ENCODE measurements at regions not wholly inside any gene's neighbourhood (a gene's known extent, or its start where the extent isn't known, plus 50 kb on each side); places are given as distances from the start of the nearest gene placed in this dataset.

DNA sequence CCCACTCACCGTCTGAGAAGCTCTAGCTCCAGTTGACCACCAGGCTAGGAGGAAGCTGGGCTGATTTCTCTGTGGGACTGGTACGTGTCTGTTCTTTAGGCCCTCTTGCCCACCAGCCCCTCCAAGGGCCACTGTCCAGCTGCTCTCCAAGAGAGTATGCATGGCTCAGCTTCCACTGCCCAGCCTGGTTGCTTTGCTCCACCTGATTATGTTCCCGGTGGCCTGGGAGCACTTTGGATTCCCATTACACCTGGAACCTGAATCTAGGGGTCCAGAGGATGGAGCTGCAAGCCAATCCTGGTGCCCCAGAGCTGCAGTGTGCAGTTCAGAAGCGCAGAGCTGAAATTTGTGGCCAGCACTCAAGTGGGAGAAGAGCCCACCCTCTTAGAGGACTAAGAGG is 402.1 kb upstream of the CNTN6 start:
- H3F3A ChIP-seq (ENCODE audit: low read length, unreplicated experiment): no peaks in the 10 kb centered on the region
- no peak overlapping the region for H3K27ac ChIP-seq (ENCODE audit: low read length)
- no peak overlapping the region for H2AFZ ChIP-seq (ENCODE audit: low read length)
- ChIA-PET CTCF (no interaction called here), POLR2A (ENCODE audit: unreplicated experiment) (no interaction called here)
- no peak overlapping the region for H3K4me3 ChIP-seq (ENCODE audit: low read length)
- peaks cover 21% of the 10 kb centered on the region; the same call in 1 of the 2 replicates for H3K9me3 ChIP-seq (ENCODE audit: low read length)
- no peak overlapping the region for H3K4me2 ChIP-seq (ENCODE audit: low read length)
- no peak overlapping the region for H3K9ac ChIP-seq (ENCODE audit: low read length)
- BruUV-seq (replicated peaks): no TSS peak
- DNase-seq: no peak
- TF ChIP-seq, protein P1, sequence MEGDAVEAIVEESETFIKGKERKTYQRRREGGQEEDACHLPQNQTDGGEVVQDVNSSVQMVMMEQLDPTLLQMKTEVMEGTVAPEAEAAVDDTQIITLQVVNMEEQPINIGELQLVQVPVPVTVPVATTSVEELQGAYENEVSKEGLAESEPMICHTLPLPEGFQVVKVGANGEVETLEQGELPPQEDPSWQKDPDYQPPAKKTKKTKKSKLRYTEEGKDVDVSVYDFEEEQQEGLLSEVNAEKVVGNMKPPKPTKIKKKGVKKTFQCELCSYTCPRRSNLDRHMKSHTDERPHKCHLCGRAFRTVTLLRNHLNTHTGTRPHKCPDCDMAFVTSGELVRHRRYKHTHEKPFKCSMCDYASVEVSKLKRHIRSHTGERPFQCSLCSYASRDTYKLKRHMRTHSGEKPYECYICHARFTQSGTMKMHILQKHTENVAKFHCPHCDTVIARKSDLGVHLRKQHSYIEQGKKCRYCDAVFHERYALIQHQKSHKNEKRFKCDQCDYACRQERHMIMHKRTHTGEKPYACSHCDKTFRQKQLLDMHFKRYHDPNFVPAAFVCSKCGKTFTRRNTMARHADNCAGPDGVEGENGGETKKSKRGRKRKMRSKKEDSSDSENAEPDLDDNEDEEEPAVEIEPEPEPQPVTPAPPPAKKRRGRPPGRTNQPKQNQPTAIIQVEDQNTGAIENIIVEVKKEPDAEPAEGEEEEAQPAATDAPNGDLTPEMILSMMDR (conservative IDR thresholded peaks at IDR 0.05; ENCODE audit: low read depth, low read length): no peak
- TF ChIP-seq EZH2phosphoT487 (IDR thresholded peaks at IDR 0.05; ENCODE audit: borderline replicate concordance, low read length) (no peak), EZH2 (IDR thresholded peaks at IDR 0.05; ENCODE audit: low read length, unreplicated experiment) (no peak)
- H3K4me1 ChIP-seq (ENCODE audit: insufficient read depth, low read length): no peaks in the 10 kb centered on the region
- ATAC-seq: no peak
- H4K20me1 ChIP-seq (ENCODE audit: low read length): no peaks in the 10 kb centered on the region
- H3K79me2 ChIP-seq (ENCODE audit: low read length): no peaks in the 10 kb centered on the region
- H3K9me2 ChIP-seq (replicated peaks; ENCODE audit: low read length): no peaks in the 10 kb centered on the region
- intact Hi-C loops (cut with micrococcal nuclease): no loop called here
- no peaks in the 10 kb centered on the region for H3K27me3 ChIP-seq (ENCODE audit: low read length)
- H3K36me3 ChIP-seq (ENCODE audit: low read depth, low read length): no peaks in the 10 kb centered on the region

GRCh38 chr3:700514-700913 is 392.3 kb upstream of the CNTN6 start:
- BruUV-seq (replicated peaks): no TSS peak
- H3K4me3 ChIP-seq (ENCODE audit: low read length): no peak overlapping the region

GRCh38 chr3:707041-707440 is 385.8 kb upstream of the CNTN6 start:
- no peak for DNase-seq
- Histone ChIP-seq H3K9me2 (replicated peaks; ENCODE audit: low read length) (no peaks in the 10 kb centered on the region), H3K4me2 (ENCODE audit: low read length) (no peak overlapping the region), H4K20me1 (ENCODE audit: low read length) (no peaks in the 10 kb centered on the region), H3K4me3 (ENCODE audit: low read length) (no peak overlapping the region), H3K79me2 (ENCODE audit: low read length) (no peaks in the 10 kb centered on the region), H3K4me1 (ENCODE audit: insufficient read depth, low read length) (no peaks in the 10 kb centered on the region), H2AFZ (ENCODE audit: low read length) (no peak overlapping the region), H3K9me3 (ENCODE audit: low read length) (peaks cover 34% of the 10 kb centered on the region), H3K36me3 (ENCODE audit: low read depth, low read length) (no peaks in the 10 kb centered on the region), H3K27me3 (ENCODE audit: low read length) (no peaks in the 10 kb centered on the region), H3K9ac (ENCODE audit: low read length) (no peak overlapping the region), H3F3A (ENCODE audit: low read length, unreplicated experiment) (no peaks in the 10 kb centered on the region), H3K27ac (ENCODE audit: low read length) (no peak overlapping the region)
- CTCF ChIA-PET: no interaction called here
- POLR2A ChIA-PET (ENCODE audit: unreplicated experiment): no interaction called here
- no peak for TF ChIP-seq EZH2phosphoT487 (IDR thresholded peaks at IDR 0.05; ENCODE audit: borderline replicate concordance, low read length)
- no peak for TF ChIP-seq EZH2 (IDR thresholded peaks at IDR 0.05; ENCODE audit: low read length, unreplicated experiment)
- TF ChIP-seq, protein P1 (conservative IDR thresholded peaks at IDR 0.05; ENCODE audit: low read depth, low read length): no peak
- intact Hi-C loops (cut with micrococcal nuclease): no loop called here
- ATAC-seq: no peak
- no TSS peak for BruUV-seq (replicated peaks)

More at GRCh38 chr3:700514-700913, 392.3 kb upstream of the CNTN6 start:
- ChIA-PET POLR2A (ENCODE audit: unreplicated experiment) (no interaction called here), CTCF (no interaction called here)
- ATAC-seq: no peak
- intact Hi-C loops (cut with micrococcal nuclease): no loop called here
- Histone ChIP-seq H3K79me2 (ENCODE audit: low read length) (no peaks in the 10 kb centered on the region), H3K9me2 (replicated peaks; ENCODE audit: low read length) (no peaks in the 10 kb centered on the region), H4K20me1 (ENCODE audit: low read length) (no peaks in the 10 kb centered on the region), H3K36me3 (ENCODE audit: low read depth, low read length) (no peaks in the 10 kb centered on the region), H3K27me3 (ENCODE audit: low read length) (no peaks in the 10 kb centered on the region), H3K27ac (ENCODE audit: low read length) (no peak overlapping the region), H3K4me1 (ENCODE audit: insufficient read depth, low read length) (no peaks in the 10 kb centered on the region), H2AFZ (ENCODE audit: low read length) (no peak overlapping the region), H3K9me3 (ENCODE audit: low read length) (peaks cover 38% of the 10 kb centered on the region), H3K4me2 (ENCODE audit: low read length) (no peak overlapping the region), H3K9ac (ENCODE audit: low read length) (no peak overlapping the region), H3F3A (ENCODE audit: low read length, unreplicated experiment) (no peaks in the 10 kb centered on the region)
- no peak for TF ChIP-seq EZH2phosphoT487 (IDR thresholded peaks at IDR 0.05; ENCODE audit: borderline replicate concordance, low read length)
- no peak for TF ChIP-seq EZH2 (IDR thresholded peaks at IDR 0.05; ENCODE audit: low read length, unreplicated experiment)
- TF ChIP-seq, protein P1 (conservative IDR thresholded peaks at IDR 0.05; ENCODE audit: low read depth, low read length): no peak
- DNase-seq: no peak
